ENCODE measurements at regions not wholly inside any gene's neighbourhood (a gene's known extent, or its start where the extent isn't known, plus 50 kb on each side); places are given as distances from the start of the nearest gene placed in this dataset.

GRCh38 chr18:43571078-43571689 is 293.9 kb upstream of the SYT4 start:
- peak in 9 of 51 donors; percentile 4 to 67 (median 19) for DNase-seq

- DNase-seq = no peak
These were observed 294.9 kb upstream of the SYT4 start for GRCh38 chr18:43572163-43572562.

GRCh38 chr18:43574974-43575373 is 297.7 kb upstream of the SYT4 start:
- DNase-seq = no peak

GRCh38 chr18:43578211-43578610 is 300.9 kb upstream of the SYT4 start:
- no peak for DNase-seq

- DNase-seq = peak in 1 of 51 donors; percentile 3
These were observed 301.4 kb upstream of the SYT4 start for GRCh38 chr18:43578706-43579105.

GRCh38 chr18:43581936-43582519 is 304.7 kb upstream of the SYT4 start:
- DNase-seq = no peak

GRCh38 chr18:43587538-43588153 is 310.4 kb upstream of the SYT4 start:
- DNase-seq = peak in 2 of 51 donors; percentile 1 to 26

- peak in 2 of 51 donors; percentile 6 to 8 for DNase-seq
These were observed 311.5 kb upstream of the SYT4 start for GRCh38 chr18:43588838-43589237.

- no peak for DNase-seq
These were observed 312.4 kb upstream of the SYT4 start for GRCh38 chr18:43589611-43590151.

GRCh38 chr18:43590182-43590903 is 313.1 kb upstream of the SYT4 start:
- DNase-seq = no peak

- DNase-seq = no peak
These were observed 315.0 kb upstream of the SYT4 start for GRCh38 chr18:43592269-43592668.

- DNase-seq = no peak
These were observed 318.9 kb upstream of the SYT4 start for GRCh38 chr18:43596105-43596712.

- DNase-seq = no peak
These were observed 324.1 kb upstream of the SYT4 start for GRCh38 chr18:43601432-43601831.

- no peak for DNase-seq
These were observed 327.9 kb upstream of the SYT4 start for GRCh38 chr18:43605224-43605623.

- DNase-seq = no peak
These were observed 329.5 kb upstream of the SYT4 start for GRCh38 chr18:43606795-43607194.

GRCh38 chr18:43620936-43621335 is 343.6 kb upstream of the SYT4 start:
- DNase-seq = peak in 1 of 51 donors; percentile 17

GRCh38 chr18:43622024-43622423 is 344.7 kb upstream of the SYT4 start:
- DNase-seq = no peak

GRCh38 chr18:43625582-43625981 is 348.3 kb upstream of the SYT4 start:
- no peak for DNase-seq

GRCh38 chr18:43627848-43628530 is 350.7 kb upstream of the SYT4 start:
- DNase-seq = no peak

- DNase-seq = no peak
These were observed 357.7 kb upstream of the SYT4 start for GRCh38 chr18:43634994-43635393.

GRCh38 chr18:43635397-43635796 is 358.1 kb upstream of the SYT4 start:
- no peak for DNase-seq
